GM18861 (cell line): ENCODE measurements at regions not wholly inside any gene's neighbourhood (a gene's known extent, or its start where the extent isn't known, plus 50 kb on each side); places are given as distances from the start of the nearest gene placed in this dataset.
A peak's percentile ranks its signal among the peaks of the same experiment; 100 is the strongest.

ENCODE experiments used
- ATAC-seq: cut with Tn5 transposase; IDR thresholded peaks from one replicate; pipeline ENCODE4 v1.9.1; 2021; ENCODE audit not compliant: unreplicated experiment

DNA sequence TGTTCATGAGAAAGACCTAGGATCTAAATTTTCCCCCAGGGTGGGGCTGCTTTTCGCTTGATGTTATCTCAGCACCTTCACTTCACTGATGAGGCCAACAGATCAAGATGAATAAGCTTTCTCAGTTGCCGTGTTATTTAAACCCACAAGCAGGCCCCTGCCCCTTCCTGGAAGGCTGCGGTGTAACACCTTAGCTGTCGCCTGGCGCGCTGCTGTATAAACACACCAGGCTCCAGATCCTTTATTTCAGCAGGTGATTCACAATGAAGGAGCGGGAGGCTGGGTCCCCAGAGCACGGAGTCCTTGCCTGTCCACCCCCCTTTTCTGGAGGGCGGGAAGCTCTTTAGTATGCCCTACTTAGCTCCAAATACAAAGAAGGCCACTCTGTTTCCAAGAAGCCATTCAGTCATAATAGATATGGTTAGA is 515.4 kb downstream of the FUT8 start:
- no peak for ATAC-seq

GRCh38 chr14:65928995-65929394 is 516.5 kb downstream of the FUT8 start:
- no peak for ATAC-seq

DNA sequence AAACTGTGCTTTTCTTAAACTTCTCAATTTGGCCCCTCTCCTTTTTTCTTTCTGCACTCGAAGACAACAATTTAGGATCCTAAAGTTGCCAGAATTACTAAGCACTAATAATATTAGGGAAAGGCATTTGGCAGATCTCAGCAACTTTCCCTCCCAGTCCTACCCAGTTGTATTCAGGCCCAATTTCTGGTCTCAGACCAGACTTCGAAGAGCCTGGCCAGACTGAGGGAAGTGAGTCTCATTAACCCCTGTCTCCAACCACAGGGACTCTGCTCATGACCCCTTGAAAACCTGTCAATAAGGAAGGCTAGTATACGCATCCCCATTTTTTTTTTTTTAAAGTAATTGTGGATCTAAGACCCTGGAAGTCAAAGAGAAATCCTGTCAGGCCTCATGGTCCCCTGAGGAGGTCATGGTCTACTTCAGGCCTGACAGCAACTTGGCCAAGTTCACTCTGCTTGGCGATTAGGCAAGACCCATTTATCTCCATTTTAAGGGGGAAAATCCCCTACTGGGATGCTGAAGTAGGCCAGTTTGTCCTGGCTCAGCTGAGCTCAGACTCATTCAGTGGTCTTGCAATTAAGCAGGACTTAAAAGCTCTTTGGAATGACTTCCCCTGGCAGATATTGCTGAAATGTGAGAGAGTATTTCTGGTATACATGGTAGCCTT is 521.0 kb downstream of the FUT8 start:
- ATAC-seq, result no peak

DNA sequence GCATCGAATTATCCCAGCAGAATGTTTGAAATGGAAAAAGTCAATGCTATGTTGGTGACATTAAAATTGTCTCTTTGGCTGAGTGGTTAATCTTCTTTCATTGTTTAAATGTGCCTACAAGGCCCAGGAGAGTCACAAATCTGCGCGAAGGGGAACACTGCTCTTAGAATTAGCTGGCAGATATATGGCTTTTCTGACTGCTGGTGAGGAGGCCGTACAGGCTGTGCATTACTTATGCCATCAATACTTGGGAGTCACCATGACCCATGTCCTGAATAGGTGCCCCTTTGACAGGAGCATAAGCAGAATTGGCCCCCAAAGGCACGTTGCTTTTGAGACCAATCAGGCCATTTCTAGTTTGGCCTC is 521.5 kb downstream of the FUT8 start:
- no peak for ATAC-seq

GRCh38 chr14:65936342-65936975 is 523.9 kb downstream of the FUT8 start:
- ATAC-seq, result no peak

GRCh38 chr14:65937079-65937959 is 524.8 kb downstream of the FUT8 start:
- no peak for ATAC-seq

DNA sequence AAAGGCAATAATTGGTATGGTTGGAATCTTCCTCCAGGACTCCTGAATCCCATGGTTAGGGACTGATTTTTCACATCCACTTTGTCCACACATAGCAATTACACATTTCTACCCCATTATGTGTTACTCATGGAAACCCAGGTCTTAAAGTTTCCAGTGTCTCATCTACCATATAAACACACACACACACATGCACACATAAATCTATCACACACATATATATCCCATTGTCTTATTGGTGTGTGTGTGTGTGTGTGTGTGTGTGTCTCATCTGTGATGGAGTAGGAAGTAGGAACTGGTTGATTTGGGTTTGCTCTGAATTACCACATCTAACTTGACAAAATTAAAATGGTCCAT is 525.4 kb downstream of the FUT8 start:
- no peak for ATAC-seq

DNA sequence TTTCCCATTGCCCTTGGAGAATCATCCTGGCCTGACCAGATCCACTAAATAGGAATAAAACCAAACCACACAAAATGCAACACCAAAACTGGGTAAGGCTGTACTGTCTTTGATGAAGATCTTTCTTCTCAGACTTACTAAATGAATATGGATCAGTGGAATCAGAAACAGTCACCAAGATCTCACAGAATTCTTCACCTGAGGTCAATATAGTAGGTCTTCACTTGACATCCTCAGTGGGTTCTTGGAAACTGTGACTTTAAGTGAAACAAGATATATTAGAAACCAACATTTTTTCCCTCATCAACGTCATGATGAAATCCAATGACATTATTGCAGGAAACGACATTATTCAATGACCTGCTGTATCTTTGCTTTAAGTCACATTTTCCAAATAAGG is 526.2 kb downstream of the FUT8 start:
- no peak for ATAC-seq

- no peak for ATAC-seq
Measured at GRCh38 chr14:65939184-65939583, 526.7 kb downstream of the FUT8 start.

DNA sequence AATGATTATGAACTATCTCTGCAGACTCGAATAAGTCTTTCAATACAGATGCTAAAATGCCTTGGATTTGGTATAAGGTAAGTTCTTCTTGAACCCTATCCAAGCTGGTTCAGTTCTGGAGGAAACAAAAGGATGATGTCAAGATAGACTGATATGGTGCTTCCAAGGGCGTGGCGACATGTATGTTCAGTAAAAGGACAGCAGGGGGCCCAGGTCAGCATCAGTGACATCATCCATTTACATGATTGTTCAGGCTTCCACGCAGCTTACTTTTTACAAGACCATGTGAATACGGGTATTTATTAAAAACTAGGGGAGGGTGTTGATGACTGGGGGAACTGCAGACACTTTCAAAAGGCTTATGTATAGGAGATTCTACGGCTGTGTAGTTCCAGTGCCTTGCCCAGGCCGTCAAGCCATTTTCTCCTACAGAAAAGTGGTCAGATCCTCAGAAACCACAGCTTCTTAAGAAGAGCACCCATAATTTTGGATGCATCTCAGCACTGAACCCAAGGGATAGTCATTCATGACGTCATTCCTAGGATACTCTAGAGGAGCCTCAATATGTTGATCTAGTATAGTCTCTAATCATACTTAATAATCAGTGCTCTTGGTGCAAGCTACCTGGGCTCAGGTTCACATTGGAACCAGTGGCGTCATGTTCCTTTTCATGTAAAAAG is 527.7 kb downstream of the FUT8 start:
- no peak for ATAC-seq

DNA sequence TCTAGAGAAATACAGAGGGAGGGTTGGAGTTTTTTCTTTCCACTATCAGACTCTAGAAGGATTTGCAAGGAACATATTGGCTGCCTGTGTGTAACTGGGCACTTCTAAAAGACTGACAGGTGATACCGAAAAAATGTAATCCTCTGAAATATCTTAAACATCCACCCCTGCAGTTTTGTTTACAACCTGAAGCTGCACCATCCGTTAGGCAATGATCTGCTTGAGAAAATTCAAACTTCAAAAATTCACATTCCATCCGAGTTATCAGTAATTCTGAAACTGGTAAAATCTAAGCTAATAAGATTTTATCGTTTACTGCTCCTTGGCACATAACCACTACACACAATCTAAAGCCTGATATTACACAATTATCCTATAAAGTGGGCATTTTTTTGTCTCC is 528.6 kb downstream of the FUT8 start:
- no peak for ATAC-seq

DNA sequence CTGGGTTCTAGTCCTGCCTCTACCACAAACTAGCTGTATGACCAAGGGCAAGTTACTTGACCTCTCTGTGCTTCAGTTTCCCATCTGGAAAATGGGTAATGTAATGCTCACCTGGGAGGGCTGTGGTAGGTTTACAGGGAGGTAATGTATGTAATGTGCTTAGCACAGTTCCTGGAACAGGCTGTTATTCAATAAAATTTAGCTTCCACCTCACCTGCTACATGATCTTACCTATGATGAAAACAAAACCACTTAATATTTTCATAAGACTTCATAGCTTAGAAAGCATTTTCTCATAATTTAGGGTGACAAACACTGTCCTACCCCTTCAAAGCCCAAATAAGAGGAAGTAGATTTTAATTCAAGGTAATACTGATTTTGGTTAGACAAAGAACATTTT is 530.6 kb downstream of the FUT8 start:
- ATAC-seq, result no peak

GRCh38 chr14:65943916-65944410 is 531.4 kb downstream of the FUT8 start:
- ATAC-seq, result no peak

GRCh38 chr14:65945327-65945726 is 532.8 kb downstream of the FUT8 start:
- no peak for ATAC-seq

- ATAC-seq, result peak; percentile 40
Measured at GRCh38 chr14:65946494-65946893, 534.0 kb downstream of the FUT8 start.

DNA sequence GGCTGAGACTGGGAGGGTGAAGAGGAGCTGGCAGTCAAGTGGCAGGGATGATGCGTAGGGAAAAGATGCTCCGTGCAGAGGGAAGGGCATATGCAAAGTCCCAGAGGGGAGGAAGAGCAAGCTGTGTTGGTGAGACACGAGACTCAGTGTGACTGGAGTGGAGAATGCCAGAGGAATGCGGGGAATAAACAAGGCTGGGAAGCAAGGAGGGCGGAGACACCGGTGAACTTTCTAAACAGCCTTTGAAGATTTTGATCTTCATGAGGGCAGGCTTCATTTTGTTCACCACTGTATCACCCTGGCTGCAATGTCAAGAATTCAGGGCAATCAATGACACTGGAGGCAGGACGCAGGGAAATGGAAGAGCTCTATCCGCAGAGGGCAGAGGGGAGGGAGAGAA is 535.8 kb downstream of the FUT8 start:
- no peak for ATAC-seq

GRCh38 chr14:65949711-65950516 is 536.3 kb upstream of the CCDC196 start:
- peak; percentile 65 for ATAC-seq

- no peak for ATAC-seq
Measured at GRCh38 chr14:65954942-65955341, 531.2 kb upstream of the CCDC196 start.

DNA sequence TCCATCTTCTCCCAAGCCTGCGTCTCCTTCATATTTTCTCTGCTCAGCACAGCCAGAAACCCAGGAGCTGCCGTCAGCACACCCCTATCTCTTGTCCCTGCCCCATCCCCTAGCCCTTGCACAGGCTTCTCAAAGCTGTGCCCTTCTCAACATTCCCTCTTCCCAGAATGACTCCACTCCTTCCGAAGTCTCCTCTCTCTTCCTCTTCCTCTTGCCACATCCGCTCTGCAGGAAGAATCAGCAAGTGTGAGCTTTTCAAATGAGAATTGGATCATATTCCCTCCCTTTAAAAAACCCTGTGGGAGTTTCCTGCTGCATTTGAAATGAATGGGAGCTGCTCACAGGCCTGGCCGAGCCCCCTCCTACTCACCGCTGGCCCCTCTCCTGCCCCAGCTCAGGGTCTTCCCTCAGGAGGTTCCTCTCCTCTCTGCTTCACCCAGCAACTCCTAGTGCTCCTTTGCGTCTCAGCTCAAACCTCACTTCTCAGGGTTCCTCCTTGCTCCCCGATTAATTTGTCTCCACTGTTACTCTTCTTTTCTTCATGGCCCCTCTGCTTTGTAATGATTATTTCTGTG is 528.5 kb upstream of the CCDC196 start:
- ATAC-seq, result no peak
